Myocyte (in vitro differentiated cells): ENCODE measurements at regions not wholly inside any gene's neighbourhood (a gene's known extent, or its start where the extent isn't known, plus 50 kb on each side); places are given as distances from the start of the nearest gene placed in this dataset.
"Not testable (repeated sequence)": the region's sequence is repeated elsewhere in the genome, so short reads cannot be mapped to it uniquely, and the experiment has no call there.

Experiments used
- DNase-seq: peaks from one replicate; pipeline ENCODE4 v3.0.0-alpha.2; 2012; ENCODE audit warnings: low read depth

DNA sequence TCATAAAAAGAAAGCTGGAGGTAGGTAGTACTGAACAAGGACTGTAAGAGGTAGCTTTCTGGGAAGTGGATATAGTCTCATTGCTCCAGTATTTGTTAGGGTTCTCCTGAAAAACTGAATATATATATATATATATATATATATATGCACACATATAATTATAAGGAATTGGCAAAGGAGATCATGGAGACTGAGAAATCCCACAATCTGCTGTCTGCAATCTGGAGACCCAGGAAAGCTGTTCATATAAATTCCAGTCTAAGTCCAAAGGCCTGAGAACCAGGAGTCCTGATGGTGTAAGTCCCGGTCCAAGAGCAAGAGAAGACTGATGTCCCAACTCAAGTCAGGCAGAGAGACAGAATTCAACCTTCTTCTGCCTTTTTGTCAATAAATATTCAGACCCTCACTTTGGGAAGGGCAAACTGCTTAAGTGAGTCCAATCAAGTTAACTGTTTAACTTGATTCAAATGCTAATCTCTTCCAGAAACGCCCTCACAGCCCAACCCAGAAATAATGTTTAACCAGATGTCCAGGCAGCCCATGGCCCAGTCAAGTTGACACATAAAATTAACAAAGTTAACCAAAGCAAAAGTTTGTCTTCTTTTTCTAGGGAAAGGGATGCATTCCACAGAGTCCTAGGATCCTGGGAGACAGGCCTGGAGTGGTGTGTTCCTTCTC, 225.3 kb upstream of the KAZN start:
- DNase-seq: no peak

- no peak for DNase-seq
These were observed 223.3 kb upstream of the KAZN start for GRCh38 chr1:14375226-14375625.

DNA sequence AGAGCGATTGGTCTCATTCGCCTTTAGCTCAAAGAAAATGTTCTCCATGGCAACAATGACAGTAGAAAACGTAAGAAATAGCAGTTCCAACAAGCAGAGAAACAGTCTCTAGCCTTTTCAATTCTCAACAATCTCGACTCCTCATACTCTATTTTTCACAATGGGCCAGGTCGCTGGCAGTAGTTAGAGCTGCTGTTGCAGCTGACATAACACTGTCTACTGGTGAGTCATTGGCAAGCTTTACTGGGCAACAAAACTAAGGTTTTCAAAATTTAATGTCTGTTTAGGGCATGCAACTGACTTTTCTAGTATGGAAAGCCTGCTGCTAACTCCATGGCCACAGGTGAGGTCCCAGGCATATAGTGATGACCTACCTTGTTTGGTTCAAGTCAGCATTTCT, 221.1 kb upstream of the KAZN start:
- peak; percentile 40 for DNase-seq

DNA sequence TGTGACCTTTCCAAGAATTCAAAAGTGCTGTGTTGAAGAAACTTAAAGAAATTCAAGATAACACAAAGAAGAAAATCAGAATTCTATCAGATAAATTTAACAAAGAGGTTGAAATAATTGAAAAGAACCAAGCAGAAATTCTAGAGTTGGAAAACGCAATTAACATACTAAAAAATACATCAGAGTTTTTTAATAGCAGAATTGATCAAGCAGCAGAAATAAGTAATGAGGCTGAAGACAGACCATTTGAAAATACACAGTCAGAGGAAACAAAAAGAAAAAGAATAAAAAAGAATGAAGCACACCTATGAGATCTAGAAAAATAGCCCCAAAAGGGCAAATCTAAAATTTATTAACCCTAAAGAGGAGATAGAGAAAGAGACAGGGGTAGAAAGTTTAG, 218.1 kb upstream of the KAZN start:
- no peak for DNase-seq

DNA sequence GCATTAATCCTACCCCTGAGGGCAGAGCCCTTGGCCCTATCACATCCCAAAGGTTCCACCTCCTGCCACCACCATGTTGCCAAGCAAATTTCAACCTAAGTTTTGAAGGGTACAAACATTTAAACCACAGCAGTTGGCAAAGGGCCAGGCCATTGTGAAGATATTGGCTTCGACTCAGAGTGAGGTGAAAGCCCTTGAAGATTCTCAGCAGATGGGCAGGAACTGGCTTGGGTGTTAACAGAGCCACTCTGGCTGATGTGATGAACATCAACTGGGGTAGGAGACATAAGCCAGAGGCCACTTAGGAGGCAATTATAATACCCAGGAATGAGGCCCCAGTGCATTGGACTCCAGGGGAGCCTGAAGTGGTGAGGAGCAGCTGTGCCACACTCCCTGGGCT, 207.7 kb upstream of the KAZN start:
- DNase-seq: peak; percentile 30

DNA sequence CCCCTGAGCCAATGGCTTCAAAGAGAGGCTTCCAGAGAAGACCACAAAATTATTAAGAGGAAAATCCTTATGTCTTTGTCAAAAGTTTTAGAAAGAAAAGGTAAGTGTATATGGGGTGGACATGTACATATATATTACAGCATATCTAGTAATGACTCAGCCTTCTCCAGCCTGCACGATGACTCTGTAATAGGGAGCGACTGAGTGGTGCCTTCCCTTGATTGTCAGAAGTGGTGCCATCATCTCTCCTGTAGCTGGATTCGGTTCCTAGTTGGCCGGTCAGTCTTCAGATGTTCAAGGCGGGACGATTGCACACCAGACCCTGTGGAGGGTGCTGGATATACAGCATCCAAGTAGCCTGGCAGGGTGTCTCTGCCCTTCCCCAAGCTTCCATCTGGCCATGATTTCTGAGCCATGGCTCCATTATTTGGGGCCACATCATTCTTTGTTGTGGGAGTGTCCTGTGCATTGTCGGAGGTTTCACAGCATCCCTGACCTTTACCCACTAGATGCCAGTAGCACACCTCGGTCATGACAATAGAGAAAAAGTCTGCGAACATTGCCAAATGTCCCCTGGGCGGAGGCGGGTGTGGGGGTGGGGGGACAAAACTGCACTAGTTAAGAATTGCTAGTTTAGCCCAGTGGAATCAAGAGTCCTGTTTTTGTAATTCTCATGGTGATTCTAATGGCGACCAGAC, 206.2 kb upstream of the KAZN start:
- no peak for DNase-seq

- no peak for DNase-seq
These were observed 205.6 kb upstream of the KAZN start for GRCh38 chr1:14392859-14393365.

DNA sequence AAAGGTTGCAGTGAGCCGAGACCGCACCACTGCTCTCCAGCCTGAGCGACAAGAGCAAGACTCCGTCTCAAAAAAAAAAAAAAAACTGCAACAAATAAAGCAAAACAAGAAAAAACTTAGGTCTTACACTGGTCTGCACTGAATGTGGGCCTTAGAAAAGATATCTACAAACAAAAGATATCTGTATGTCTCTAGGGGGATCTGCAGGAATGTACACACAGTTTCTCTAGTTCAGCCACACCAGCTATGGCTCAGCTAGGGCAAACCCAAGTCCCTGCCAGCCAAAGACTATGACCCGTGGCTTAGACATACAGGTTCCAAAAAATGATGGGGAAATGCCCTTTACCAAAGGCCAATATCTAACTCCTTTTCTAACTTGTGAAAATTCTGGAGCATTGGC, 202.4 kb upstream of the KAZN start:
- no peak for DNase-seq

DNA sequence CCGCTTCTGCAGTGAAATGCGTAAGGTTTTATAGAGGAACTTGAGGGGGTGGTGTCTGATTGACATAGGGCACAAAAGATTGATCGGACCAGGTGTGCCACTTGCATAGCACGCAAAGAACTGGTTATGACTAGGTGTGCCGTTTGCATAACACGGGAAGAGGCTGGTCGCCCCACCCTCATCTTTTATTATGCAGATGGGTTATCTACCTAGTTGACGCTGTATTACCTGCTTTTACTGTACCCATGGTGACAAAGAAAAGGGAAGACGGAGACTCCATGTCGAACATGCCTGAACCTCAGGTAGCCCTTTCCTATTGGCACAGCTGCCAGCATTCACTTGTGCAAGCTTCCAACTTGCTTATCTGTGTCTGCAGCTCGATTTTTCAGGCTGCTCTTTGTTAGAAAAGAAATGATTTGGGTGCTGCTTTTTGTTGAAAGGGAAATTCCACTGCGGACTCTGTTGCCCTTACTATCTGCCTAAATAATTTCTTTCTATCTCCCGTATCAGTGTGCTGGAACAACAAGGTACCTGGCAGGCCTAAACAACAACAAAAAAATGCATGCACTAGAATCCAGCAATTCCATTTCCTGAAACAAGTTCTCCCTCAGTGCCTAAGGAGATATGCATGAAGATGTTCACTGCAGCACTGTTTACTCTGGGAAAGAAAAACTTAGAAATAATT, 194.4 kb upstream of the KAZN start:
- DNase-seq: no peak

GRCh38 chr1:14404862-14405301, 193.6 kb upstream of the KAZN start:
- DNase-seq: no peak

- no peak for DNase-seq
These were observed 186.2 kb upstream of the KAZN start for GRCh38 chr1:14412235-14412634.

GRCh38 chr1:14413819-14414490, 184.5 kb upstream of the KAZN start:
- no peak for DNase-seq

GRCh38 chr1:14415396-14415795, 183.1 kb upstream of the KAZN start:
- no peak for DNase-seq

GRCh38 chr1:14419778-14420218, 178.7 kb upstream of the KAZN start:
- DNase-seq: not testable (repeated sequence)

GRCh38 chr1:14420686-14421085, 177.8 kb upstream of the KAZN start:
- no peak for DNase-seq

GRCh38 chr1:14421295-14421976, 177.0 kb upstream of the KAZN start:
- DNase-seq: no peak

DNA sequence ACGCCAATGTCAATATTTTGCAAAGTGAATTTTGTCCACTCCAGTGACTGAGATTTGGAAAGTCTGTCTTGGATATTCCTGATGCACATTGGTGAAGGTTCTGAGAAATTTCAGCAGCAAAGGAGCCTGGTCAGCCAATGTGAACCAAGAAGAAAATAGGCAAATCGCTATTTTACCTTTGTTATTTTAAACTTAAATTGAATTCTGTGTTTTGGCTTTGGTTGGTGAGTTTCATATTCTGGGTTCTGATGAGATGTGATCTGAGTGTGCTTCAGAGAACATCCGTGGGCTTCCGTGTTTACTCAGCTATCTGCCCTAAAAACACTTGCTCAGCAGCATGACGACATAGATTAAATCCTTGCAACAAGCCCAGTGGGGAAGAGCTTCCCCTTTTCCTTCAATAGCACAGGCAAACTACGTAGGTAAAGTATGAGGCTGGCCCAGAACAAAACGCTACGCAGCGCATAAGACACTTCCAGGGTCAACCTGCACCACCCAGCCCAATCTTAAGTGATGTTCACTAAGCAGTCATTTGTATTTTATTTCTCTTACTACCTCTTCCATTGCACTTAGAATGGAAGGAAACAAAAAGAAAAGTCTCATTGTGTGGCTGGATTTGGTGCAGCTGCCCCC, 176.4 kb upstream of the KAZN start:
- no peak for DNase-seq

- no peak for DNase-seq
These were observed 174.0 kb upstream of the KAZN start for GRCh38 chr1:14424325-14425002.

- DNase-seq: no peak
These were observed 171.6 kb upstream of the KAZN start for GRCh38 chr1:14426854-14427253.

- DNase-seq: no peak
These were observed 168.9 kb upstream of the KAZN start for GRCh38 chr1:14429577-14429976.
